HG02610 (cell line): ENCODE measurements at regions not wholly inside any gene's neighbourhood (a gene's known extent, or its start where the extent isn't known, plus 50 kb on each side); places are given as distances from the start of the nearest gene placed in this dataset.

ENCODE experiments used
- ATAC-seq: cut with Tn5 transposase; IDR thresholded peaks from one replicate; pipeline ENCODE4 v1.9.1; 2021; ENCODE audit warnings: mild to moderate bottlenecking, moderate library complexity; ENCODE audit not compliant: unreplicated experiment

- ATAC-seq, result no peak
Measured at GRCh38 chr13:73599232-73600128, 534.7 kb downstream of the KLF12 start.

DNA sequence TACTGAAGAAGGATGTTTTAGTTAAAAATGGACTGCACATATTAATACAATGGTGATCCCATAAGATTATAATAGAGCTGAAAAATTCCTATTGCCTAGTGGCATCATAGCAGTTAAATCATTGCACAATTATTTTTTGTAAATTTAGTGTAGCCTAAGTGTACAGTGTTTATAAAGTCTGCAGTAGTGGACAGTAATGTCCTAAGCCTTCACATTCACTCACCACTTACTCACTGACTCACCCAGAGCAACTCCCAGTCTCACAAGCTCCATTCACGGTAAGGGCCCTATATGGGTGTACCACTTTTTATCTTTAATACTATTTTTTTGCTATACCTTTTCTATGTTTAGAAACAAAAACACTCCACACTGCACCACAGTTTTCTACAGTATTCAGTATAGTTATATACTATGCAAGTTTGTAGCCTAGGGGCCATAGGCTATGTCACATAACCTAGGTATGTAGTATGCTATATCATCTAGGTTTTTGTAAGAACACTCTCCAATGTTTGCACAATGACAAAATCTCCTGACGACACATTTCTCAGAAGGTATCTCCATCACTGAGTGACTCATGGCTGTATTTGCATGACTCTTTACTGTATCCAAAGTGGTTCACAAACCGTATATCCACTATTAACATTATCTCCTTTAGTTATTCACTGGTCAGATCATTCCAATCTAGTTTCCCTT, 536.0 kb downstream of the KLF12 start:
- no peak for ATAC-seq

- no peak for ATAC-seq
Measured at GRCh38 chr13:73596382-73596781, 537.6 kb downstream of the KLF5 start.

DNA sequence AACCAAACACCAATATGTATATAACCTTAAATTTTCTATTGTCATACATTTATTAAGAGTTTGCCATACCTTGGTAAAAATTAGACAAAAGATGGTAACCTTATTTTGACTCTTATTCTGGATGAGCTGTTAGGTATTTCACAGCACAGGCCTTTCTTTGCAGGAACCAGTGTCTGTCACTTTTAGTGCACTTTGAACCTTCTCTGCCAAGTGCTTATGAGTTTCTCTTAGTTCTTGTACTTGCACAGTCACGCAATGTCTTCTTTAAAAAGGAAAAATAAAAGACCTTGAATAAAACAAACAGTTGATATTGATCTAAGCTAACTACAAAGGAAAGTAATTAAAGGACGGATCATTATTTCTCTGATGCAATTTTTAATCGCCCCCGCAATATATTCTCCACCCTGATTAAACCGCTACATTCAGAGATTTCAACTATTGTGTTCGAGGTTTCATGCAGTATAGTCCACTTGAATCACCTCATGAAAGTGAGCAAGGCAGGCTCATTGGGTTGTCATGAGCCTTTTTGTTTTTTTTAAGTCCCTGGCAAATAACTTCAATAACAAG, 534.5 kb downstream of the KLF5 start:
- ATAC-seq, result no peak

DNA sequence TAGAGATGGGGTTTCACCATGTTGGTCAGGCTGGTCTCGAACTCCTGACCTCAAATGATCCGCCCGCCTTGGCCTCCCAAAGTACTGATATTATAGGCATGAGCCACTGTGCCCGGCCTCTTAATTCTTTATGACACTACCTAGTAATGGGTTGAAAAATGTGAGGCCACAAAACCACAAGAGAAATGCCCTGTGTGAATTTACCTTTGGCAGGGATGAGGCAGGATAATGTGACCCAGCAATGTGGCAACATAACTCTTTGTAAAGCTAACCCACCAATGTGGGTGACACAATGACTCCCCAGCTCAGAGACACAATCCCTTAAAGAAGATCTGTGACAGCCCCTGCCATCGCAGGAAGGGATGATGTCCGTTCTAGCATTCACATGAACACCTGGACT, 533.1 kb downstream of the KLF5 start:
- ATAC-seq, result no peak

DNA sequence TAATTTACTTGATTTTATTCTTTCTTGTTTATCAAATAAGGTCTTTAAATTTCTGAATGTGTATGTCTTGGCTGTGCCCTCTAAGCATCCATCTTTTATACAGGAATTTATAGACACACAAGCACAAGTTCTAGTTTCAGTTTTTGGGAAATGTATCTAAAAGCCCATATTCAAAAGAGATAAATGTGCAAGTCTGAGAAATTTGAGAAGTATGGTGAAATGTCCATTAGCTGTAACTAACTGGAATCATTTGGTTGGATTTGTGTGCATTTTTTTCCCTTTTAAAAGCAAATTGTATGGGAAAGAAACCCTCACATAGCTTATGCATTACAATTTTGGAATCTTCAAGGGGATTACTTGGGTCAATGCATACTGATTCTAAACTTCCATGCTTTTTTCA, 532.0 kb downstream of the KLF5 start:
- ATAC-seq, result no peak

DNA sequence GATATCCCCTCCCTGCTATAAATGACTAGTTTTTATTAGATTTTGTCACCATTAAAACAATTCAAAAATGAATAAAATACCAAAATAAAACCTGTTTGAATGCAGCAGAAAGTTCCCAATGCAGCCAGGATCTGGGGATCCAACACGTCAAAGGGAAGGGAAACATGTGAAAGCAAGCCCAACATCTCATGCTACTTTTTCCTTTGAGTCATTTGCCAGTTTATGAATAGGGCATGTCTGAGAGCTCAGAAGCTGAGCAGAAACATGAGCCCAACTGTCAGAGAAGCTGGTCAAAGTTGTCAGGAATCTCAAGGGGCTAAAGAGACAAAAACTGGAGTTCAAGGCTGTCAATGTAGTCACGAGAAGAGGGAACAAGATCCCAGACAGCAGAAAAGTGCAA, 526.4 kb downstream of the KLF5 start:
- no peak for ATAC-seq

DNA sequence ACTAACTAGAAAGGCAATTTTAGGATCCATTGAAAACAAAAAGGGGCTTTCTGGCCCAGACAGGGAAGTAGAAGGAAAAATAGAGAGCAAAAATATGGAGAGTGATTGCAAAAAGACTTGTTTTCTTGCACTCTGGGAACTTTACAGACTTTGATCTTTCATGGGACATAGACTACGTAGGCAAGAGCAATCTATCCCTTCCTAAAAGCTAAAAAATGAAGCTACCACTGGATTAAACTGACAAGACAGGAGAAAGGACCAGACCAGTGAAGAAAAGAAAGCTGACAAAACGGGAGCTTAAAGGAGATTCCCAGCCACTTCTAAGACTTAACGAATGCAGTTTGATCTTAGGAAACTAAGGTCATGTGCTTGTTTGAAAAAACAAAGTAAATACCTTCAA, 524.5 kb downstream of the KLF5 start:
- ATAC-seq, result no peak

GRCh38 chr13:73580513-73581267, 521.9 kb downstream of the KLF5 start:
- no peak for ATAC-seq

- no peak for ATAC-seq
Measured at GRCh38 chr13:73579574-73580274, 520.9 kb downstream of the KLF5 start.

GRCh38 chr13:73578251-73578875, 519.6 kb downstream of the KLF5 start:
- no peak for ATAC-seq

DNA sequence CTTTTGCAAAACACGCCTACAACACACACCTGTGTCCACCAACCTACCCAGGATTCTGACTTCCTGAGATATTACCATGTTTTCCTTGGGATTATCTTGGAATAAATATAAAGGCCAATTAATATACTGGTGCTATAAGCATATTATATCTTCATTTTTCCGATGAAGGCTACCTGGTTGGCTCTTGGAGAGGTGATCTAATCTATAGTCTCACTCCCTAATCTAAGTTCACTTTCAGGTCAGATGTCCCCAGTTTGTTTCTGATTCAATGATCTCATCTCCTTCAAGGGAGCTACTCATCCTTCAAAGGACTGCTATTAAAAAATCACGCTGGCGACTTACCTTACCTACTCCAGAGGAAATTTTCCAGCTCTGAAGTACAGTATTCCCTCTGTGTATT, 517.5 kb downstream of the KLF5 start:
- no peak for ATAC-seq

DNA sequence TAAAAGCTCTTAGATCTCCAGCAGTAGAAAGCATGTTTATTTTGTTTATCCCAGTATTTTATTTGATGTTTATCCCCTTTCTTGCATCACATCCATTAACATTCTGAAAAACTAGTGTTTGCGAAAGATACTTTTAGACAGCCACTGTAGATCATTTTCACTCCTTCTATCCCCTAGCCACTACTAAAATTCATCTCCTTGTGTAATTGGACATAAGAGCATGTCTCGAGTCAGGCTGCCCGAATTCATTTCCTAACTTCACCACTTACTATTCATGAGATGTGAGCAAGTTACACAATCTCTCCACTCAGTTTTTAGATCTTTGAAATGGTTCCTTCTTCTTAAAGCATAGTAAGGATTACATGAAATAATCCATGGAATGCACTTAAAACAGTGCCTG, 514.0 kb downstream of the KLF5 start:
- ATAC-seq, result no peak

- ATAC-seq, result no peak
Measured at GRCh38 chr13:73571376-73571775, 512.6 kb downstream of the KLF5 start.

GRCh38 chr13:73556902-73557301, 498.1 kb downstream of the KLF5 start:
- no peak for ATAC-seq

DNA sequence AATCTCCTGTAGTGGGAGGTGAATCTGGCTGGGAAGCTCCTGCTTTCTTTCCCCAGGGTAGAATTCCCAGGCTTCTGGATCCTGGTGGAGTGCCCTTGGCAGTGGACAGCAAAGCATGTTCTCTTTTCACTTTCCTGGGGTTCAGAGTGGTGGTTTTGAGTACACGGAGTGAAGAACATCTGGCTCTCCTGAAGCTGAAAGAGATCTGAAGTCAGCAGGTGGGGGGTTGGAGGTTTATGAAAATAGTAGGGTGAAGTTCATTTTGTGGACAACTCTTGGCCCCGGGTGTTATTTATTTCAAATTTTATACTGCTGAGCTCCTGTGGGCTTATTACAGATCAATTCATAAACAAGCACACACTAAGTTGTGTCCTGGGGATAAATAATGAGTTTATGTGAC, 497.3 kb downstream of the KLF5 start:
- no peak for ATAC-seq

GRCh38 chr13:73551736-73552135, 492.9 kb downstream of the KLF5 start:
- no peak for ATAC-seq

GRCh38 chr13:73549717-73550116, 490.9 kb downstream of the KLF5 start:
- no peak for ATAC-seq

GRCh38 chr13:73548449-73548848, 489.6 kb downstream of the KLF5 start:
- no peak for ATAC-seq

DNA sequence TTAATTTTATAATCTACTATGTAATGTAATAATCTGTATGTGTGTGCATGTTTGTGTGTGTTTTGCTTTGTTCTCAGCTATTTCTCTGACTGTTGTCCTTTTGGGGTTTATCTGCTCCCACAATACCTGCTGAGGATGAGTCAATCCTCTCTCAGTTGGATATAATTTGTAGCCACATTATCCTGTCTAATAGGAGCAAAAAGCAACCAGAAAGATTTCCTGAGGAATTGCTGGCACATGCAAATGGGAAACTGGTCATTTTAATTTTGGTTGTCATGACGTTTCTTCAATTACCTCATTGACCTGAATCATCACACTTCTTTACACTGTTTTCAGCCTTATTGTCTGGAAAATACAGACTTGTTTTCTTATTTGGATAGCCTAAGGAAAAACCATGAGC, 488.4 kb downstream of the KLF5 start:
- no peak for ATAC-seq
